ENCODE measurements at regions not wholly inside any gene's neighbourhood (a gene's known extent, or its start where the extent isn't known, plus 50 kb on each side); places are given as distances from the start of the nearest gene placed in this dataset.
"Not testable (repeated sequence)": the region's sequence is repeated elsewhere in the genome, so short reads cannot be mapped to it uniquely, and the experiment has no call there.

DNA sequence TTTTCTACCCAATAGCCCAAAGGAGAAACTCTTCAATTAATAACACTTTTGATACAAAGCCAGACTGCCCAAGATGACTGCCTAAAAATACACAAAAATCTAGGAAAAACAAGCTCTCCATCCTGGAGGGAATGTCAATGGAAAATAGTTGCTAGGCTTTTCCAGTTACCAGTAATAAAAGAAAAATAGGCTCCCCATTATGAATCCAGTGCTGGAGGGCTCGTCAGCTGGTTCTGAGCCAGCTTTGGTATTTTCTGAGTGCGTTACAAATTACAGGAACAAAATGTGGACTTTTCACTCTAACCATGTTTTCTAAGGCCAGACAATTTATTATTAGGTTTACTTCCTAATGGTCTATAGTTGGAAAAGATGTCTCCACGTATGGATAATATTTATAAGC lies 414.5 kb downstream of the ACTL7B start:
- DNase-seq: no peak

DNA sequence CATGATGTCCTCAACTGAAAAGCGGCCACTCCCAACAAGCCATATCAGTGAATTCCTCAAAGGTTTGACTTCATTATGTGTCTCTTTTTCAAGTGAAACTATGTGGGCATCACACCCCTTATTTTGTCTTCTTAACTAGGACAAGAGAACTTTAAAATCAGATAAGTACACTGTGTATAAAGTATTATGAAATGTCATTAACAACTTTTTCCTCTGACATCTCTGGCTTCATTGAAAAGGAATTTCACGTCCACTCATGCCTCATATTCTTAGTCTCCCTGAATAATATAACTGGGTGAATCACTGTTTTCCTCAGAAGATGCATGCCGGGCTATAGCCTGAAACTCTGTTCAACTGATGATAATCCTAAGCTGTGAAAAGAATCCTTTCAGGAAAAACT lies 415.8 kb downstream of the ACTL7B start:
- DNase-seq: no peak

DNA sequence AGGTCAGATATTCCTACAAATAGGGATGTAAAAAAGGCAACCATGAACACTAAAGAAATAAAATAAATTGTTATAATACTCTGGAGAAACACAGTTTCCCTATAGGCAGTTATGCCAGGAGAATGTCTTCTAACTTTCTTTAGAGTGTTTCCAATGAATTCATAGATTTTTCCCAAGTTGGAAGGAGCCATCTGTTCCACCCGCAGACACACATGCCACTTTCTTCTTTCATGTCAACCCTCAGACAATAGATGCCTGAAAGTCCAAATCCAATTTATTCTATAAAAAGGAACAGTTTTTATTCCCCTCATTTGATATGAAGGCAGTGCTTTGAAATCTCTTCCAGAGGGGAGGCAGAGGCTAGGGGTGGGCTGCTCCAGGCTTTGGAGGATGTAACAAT lies 418.1 kb downstream of the ACTL7B start:
- no peak for DNase-seq

DNA sequence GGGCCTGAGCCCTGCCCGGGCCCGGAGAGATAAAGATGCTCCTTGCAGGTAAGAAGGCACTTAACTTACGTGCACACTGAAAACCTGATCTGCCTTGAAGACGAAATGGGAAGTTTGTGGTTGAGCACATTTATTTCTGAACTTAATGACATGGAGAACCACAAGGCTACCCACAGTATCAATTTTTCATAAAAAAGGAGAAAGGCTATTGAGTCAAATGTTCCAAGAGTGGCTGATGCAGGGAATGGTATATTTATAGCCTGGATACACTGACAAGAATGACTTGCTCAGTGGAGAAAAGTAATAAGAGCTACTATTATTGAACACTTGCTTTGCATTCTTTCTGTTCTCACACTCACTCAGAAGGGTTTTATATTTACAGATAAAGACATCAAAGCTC lies 419.3 kb downstream of the ACTL7B start:
- no peak for DNase-seq

DNA sequence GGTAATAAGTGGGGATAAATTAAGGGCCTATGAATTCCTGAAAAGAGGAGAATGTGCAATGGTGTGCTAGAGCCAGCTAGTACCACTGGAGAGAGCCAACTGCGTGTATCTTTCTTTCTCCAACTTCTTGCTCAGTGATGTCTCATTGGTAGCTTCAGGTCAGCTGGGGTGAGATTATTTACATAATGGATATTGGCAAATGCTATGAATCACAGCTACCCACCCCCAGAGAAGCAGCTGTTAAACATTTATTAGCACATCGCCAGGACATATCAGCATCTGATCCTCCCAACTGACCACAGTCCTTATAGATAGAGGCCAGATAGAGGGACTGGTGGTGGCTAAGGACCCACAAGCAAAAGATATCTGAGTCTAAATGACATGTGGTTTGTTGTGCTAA lies 421.3 kb downstream of the ACTL7B start:
- no peak for DNase-seq

DNA sequence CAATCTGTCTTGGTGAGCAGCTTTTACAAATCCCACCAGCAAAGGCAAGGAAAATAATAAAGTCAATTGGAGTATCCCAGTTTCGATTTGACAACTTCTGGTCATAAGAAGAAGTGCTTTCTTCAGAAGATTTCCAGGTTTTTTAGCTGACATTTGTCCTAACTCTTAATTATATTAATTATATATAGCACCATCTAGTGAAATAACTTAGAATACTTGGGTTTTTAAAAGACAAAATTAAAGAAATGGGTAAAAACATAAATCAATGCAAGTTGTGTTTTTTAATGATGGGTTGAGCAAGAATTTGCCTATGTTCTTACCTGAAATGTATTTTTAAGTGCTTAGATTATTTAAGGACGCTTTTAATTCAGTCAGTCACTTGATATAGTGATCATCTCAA lies 421.8 kb downstream of the ACTL7B start:
- no peak for DNase-seq

DNA sequence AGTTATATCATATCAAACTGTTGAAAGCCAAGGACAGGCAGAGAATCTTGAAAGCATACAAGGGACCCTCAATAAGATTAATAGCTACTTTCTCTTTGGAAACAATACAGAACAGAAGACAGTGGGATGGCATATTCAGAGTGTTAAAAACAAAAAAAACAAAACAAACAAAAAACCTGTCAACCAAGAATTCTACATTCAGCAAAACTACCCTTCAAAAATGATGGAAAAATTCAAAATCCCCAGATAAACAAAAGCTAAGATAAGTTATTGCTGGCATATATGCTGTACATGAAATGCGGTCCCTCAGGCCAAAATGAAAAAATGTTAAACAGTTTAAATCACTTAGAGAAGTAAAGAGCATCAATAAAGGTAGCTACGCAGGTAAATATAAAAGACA lies 425.1 kb downstream of the ACTL7B start:
- no peak for DNase-seq

DNA sequence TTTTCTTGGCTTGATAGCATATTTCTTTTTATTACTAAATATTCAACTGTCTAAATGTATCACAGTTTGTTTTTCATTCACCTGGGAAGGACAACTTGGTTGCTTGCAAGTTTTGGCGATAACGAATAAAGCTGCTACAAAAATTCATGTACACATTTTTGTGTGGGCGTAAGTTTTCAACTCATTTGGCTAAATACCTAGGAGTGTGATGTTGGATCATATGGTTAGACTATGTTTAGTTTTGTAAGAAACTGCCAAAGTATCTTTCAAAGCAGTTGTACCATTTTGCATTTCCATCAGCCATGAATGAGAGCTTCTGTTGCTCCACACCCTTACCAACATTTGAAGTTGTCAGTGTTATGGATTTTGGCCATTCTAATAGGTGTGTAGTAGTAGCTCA lies 428.0 kb downstream of the ACTL7B start:
- DNase-seq: no peak

DNA sequence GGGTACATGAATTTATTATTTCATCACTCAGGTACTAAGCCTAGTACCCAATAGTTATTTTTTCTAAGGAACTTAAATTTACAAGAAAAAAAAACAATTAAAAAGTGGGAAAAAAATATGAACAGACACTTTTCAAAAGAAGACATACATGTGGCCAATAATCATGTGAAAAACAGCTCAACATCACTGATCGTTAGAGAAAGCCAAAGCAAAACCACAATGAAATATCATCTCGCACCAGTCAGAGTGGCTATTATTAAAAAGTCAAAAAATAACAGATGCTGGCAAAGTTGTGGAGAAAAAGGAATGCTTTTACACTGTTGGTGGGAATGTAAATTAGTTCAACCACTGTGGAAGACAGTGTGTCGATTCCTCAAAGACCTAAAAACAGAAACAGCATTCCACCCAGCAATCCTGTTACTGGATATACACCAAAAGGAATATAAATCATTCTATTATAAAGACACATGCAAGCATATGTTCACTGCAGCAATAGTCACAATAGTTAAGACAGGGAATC lies 429.3 kb downstream of the ACTL7B start:
- not testable (repeated sequence) for DNase-seq

DNA sequence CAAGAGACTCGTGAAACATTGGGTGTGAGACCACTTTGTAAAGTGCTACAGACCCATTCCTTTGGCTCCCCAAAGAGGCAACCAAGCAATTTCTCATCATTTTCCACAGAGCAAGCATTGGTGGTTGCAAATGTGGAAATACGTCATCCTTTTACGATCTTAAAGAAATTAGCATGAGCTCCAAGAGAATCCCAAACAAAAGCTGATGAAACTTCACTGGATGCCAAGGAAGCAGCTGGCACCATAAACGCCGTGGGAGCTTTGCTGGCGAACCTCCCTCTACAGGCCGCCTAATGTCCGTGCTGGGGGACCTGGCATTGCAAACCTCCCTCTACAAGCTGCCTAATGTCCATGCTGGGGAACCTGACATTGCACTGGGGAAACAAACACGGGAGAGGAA lies 432.4 kb downstream of the ACTL7B start:
- DNase-seq: no peak

DNA sequence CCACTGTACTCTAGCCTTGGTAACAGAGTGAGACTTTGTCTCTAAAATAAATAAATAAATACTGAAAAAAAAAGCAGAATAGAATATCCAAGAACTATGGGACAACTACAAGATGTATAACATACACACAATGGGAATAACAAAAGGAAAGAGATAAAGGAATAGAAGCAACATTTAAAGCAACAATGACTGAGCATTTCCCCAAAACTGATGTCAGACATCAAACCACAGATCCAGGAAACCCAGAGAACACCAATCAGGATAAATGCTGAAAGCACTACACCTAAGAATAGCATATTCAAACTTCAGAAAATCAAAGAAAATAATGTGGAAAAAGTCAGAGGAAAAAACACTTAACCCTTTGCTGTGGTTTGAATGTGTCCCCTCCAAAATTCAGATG lies 436.4 kb downstream of the ACTL7B start:
- no peak for DNase-seq

DNA sequence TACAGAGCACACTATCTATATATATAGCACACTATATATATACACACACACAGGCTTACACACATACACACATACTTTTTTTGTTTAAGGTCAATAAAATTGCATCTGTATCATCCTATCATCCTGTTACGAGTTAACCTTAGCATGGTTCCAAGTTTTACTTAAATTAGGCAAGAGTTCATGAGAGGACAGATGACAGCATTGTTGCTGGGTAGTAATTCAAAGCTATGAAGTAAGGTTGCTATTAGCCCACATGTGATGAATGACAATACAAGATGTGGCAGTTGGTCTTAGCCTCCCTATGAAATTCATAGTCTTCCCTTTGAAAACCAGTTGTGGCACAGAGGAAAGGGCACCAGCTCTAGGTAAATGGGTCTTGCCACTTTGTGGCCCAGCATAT lies 438.1 kb downstream of the ACTL7B start:
- DNase-seq: no peak

DNA sequence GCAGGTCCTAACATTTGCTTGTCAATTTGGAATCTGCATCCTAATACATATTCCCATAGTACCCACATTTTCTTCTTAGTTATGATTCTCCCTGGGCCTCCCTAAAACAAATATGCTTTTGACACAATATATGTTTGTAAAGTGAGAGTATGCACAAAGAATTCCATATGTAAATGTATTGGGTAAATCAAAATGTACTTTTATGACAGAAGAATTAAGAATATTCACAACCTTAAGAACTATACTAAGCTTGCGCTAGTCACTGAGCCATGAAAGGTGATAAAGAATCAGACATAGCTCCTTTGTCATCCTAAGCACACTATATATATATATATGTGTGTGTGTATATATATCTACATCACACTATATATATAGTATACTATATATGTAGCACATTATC lies 438.5 kb downstream of the ACTL7B start:
- no peak for DNase-seq

DNA sequence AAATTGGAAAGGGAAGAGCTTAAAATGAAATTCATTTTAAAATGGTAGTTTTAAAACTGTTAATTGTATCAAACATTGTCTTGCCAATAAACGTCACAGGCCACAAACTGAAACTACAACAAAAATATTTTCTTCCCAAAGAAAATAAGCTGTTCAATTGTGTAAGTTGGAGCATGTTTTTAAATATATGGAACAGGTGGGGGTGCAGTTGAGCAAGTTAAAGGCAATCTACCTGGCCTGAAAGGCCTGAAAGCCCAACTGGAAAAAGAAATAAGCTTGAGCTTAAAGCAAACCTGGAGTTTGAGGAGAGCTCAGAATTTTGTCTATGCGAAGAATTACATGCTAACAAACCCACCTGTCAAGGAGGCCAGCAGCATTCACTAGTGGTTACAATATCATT lies 439.5 kb downstream of the ACTL7B start:
- no peak for DNase-seq

DNA sequence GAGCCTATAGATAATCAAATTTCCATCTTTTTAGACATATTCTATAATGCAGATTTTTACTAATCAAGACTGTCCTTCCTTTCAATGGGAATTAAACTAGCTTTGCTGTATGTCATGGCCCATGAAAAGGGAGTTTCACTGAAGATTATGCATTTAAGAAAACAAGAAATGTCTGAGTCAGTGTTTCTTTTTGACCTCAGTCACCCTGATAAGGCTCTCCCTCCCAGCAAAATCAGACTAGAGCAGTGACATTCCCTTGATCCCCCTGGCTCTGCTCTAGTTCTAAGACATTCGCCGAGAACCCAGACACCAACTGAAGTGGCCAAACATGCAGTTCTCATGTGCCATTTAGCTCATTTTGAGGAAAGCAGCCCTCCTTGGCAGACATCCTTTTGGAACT lies 442.0 kb downstream of the ACTL7B start:
- DNase-seq: no peak

DNA sequence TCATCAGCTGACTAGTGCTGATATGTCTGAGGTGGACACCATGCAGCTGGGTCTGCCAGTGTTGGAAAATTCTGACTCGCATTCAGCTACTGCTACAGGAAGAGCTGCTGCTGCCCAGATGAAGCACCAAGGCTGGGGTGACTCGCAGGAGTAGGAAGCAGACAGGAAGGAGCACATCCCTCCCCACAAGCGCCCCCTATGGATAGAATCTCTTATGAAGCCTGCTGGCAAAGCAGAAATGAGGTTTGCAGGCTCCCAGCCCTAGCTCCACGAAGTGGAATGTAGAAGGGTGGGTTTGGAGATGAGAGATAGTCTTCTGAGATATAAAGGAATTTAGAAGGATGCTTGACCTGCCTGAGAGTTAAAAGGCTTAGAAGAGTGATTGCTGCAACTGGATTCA lies 443.0 kb downstream of the ACTL7B start:
- DNase-seq: no peak

DNA sequence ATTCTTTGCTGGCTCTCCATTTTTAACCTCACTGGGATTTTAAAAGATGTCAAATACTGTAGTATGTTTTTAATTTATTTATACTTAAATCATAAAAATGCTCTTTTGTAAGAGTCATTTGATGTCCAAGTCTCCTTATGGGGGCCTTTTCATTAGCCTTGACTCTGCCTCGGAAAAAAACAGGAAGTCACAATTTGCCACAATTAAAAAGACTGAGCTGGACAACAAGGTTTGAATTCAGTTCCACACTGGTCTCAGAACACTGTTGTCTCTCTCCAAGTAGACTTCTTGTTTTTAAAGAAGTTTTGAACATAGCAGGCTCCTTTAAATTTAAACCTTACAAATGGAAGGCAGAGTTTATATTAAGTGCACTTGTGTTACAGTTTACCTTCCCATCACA lies 444.2 kb downstream of the ACTL7B start:
- DNase-seq: no peak

DNA sequence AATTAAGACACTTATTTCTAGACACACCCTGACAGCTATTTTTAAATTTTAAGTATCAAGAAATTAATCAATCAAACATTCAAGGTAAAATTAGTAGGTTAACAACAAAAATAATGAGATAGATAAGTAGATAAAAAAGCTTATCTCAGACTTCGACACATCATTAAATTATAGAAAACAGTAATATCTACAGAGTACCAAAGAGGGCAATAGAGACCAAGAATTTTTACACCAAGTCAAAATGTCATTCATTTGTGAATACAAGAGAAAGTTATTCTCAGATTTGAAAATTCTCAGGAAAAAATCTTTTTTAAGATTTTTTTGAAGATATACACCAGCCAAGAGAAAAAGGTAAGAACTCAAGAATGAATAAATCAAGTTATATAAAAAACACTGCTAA lies 445.6 kb downstream of the ACTL7B start:
- DNase-seq: no peak

DNA sequence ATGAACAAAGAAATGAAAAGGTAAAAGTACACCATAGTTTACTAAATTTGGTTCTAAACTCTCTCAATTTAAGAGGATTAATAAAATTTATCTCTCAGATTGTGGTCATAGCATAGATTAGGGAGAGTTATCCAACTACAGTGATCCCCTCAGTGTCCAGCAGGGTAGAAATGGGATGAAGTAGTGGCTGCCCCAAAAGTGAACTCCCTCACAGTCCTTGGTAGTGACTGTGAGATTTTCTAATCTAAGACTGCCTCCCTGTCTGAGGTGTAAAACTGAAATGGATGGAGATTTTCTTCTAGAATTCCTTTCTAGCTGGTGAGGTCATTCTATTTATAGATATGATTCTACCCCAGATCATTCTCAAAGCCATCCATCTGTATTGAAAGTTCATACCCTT lies 455.5 kb downstream of the ACTL7B start:
- no peak for DNase-seq

DNA sequence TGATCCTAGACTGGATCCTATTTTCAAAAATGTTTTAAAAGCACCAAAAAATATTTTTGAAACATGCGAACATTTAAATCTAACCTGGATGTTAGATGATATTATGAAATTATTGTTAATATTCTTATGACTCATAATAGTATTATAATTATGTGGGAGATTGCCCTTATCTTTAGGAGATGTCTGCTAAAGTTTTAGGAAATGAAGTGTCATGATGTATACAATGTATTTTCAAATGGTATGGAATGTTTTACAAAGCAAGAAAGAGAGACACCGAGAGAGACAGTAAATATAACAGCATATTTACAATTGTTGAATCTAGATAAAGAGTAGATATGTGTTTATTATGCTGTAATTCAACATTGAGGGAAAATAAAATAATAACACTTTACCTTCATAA lies 455.9 kb downstream of the ACTL7B start:
- DNase-seq: no peak

DNA sequence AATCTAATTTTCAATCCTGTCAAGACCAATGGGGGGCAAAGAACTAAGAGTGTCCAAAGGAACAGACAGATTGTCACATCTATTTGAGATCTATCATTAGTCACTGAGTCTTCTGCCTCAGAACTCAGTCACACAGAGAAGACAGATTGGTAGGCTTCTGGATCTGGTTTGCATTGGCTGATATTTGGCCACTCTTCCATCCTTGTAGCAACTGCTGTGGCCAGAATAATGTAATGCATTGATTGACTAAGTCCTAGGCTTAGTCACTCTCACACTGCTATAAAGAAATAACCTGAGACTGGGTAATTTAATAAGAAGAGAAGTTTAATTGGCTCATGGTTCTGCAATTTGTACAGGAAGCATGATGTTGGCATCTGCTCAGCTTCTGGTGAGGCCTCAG lies 458.5 kb downstream of the ACTL7B start:
- no peak for DNase-seq

DNA sequence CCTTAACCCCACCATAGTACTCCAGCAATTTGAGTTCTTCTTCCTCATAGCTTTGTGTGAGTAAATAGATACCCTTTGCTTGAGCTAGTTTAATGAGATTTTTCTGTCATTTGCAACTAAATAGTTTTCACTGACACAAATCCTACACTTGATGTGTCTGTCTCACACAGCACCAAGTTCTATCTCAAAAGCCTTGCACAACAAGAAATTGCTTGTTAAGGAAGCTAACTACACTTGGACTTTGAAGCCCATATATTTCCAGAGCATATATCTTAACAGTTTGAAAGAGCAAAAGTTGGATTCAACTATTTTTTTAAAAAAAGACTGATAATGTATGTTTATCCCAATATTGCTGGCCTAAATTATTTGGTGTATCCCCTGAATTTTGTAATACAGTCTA lies 459.2 kb downstream of the ACTL7B start:
- no peak for DNase-seq

DNA sequence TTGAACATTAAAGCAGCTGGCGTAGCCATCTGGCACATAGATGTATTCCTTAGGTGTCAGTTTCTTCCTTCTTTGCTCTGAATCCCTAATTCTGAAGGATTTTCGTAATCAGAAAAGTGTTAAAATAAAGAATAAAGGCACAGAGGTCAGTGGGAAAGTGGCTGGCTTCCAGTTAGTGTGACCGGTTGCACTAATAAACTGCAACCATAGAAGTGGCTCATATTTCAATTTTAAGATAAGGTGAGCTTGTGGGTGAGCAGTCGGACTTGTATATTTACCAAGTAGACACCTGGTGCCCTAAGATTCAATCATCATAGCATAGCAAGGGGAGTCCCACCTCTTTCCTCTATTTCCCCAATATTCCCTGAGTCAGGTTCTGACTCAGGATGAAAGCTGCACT lies 459.6 kb downstream of the ACTL7B start:
- no peak for DNase-seq

DNA sequence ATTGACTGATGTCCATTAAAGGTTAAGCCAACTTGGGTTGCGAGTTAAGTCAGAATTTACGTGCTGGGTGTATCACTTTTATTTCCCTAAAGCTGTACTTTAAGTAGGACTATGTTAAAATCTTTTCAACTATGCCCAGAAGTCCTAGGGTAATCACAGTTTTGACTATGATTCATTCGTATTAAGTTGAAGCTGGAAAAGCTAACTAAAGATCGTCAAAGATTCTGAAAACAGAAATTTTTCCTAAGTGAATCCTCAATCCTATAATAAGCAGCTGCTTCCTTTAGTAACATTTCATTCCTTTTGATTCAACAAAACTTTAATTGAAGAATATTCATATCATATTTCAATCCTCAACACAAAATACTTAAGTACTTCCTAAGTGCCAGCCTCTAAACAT lies 460.4 kb downstream of the ACTL7B start:
- no peak for DNase-seq

DNA sequence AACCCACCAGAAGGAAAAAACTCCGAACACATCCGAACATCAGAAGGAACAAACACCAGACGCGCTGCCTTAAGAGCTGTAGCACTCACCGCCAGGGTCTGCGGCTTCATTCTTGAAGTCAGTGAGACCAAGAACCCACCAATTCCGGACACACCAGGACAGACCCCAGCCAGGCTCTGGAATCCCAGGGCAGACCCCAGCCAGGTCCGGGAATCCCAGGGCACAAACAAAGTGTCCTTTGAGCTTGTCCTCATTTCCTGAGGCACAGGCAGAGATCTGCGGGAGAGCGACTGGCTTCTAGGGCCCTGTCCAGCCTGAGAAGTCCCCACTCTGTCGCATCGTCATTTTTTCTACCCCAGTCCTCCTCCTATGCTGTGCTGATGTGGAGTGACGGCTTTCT lies 461.1 kb downstream of the ACTL7B start:
- no peak for DNase-seq

DNA sequence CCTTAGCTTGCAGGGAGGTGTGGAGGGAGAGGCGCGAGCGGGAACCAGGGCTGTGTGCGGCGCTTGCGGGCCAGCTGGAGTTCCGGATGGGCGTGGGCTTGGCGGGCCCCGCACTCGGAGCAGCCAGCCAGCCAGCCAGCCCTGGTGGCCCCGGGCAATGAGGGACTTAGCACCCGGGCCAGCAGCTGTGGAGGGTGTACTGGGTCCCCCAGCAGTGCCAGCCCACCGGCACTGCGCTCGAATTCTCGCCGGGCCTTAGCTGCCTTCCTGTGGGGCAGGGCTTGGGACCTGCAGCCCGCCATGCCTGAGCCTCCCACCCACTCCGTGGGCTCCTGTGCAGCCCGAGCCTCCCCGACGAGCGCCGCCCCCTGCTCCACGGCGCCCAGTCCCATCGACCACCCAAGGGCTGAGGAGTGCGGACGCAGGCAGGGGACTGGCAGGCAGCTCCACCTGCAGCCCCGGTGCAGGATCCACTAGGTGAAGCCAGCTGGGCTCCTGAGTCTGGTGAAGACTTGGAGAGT lies 462.2 kb downstream of the ACTL7B start:
- not testable (repeated sequence) for DNase-seq

All from NCI-H2107 (cell line).